GM21786 (cell line): ENCODE measurements at regions not wholly inside any gene's neighbourhood (a gene's known extent, or its start where the extent isn't known, plus 50 kb on each side); places are given as distances from the start of the nearest gene placed in this dataset.
A peak's percentile ranks its signal among the peaks of the same experiment; 100 is the strongest.

Experiments
- ATAC-seq: cut with Tn5 transposase; IDR thresholded peaks from one replicate; pipeline ENCODE4 v1.9.1; 2021; ENCODE audit not compliant: unreplicated experiment

GRCh38 chr1:191142748-191143147, 665.1 kb upstream of the BRINP3 start:
- no peak for ATAC-seq

- no peak for ATAC-seq
These were observed 668.2 kb upstream of the BRINP3 start for GRCh38 chr1:191145834-191146233.

- no peak for ATAC-seq
These were observed 673.7 kb upstream of the BRINP3 start for GRCh38 chr1:191151321-191151807.

GRCh38 chr1:191152776-191153175, 675.1 kb upstream of the BRINP3 start:
- no peak for ATAC-seq

GRCh38 chr1:191155178-191155577, 677.5 kb upstream of the BRINP3 start:
- no peak for ATAC-seq

- no peak for ATAC-seq
These were observed 683.2 kb upstream of the BRINP3 start for GRCh38 chr1:191160837-191161236.

- ATAC-seq, result no peak
These were observed 685.1 kb upstream of the BRINP3 start for GRCh38 chr1:191162762-191163161.

- no peak for ATAC-seq
These were observed 686.0 kb upstream of the BRINP3 start for GRCh38 chr1:191163621-191164020.

- peak; percentile 98 for ATAC-seq
These were observed 696.6 kb upstream of the BRINP3 start for GRCh38 chr1:191174298-191174697.

- no peak for ATAC-seq
These were observed 698.5 kb upstream of the BRINP3 start for GRCh38 chr1:191176131-191176530.

- ATAC-seq, result peak; percentile 47
These were observed 729.0 kb upstream of the BRINP3 start for GRCh38 chr1:191206513-191207207.

- ATAC-seq, result no peak
These were observed 744.5 kb upstream of the BRINP3 start for GRCh38 chr1:191222206-191222605.

GRCh38 chr1:191240925-191241324, 763.3 kb upstream of the BRINP3 start:
- no peak for ATAC-seq

- ATAC-seq, result peak; percentile 82
These were observed 777.8 kb upstream of the BRINP3 start for GRCh38 chr1:191255354-191256054.

- ATAC-seq, result no peak
These were observed 779.3 kb upstream of the BRINP3 start for GRCh38 chr1:191256917-191257316.

GRCh38 chr1:191260056-191260455, 782.4 kb upstream of the BRINP3 start:
- ATAC-seq, result no peak

- ATAC-seq, result no peak
These were observed 783.4 kb upstream of the BRINP3 start for GRCh38 chr1:191261111-191261510.

GRCh38 chr1:191279266-191279800, 801.7 kb upstream of the BRINP3 start:
- no peak for ATAC-seq

GRCh38 chr1:191284175-191284574, 806.5 kb upstream of the BRINP3 start:
- ATAC-seq, result no peak

- ATAC-seq, result no peak
These were observed 812.8 kb upstream of the BRINP3 start for GRCh38 chr1:191290441-191290840.

- no peak for ATAC-seq
These were observed 827.7 kb upstream of the BRINP3 start for GRCh38 chr1:191305370-191305769.

- no peak for ATAC-seq
These were observed 829.3 kb upstream of the BRINP3 start for GRCh38 chr1:191306916-191307315.
